IMR-90 (cell line): ENCODE measurements at regions not wholly inside any gene's neighbourhood (a gene's known extent, or its start where the extent isn't known, plus 50 kb on each side); places are given as distances from the start of the nearest gene placed in this dataset.

Experiments used
- ATAC-seq: fragments of 200-7000 bp; cut with Tn5 transposase; 2 replicates; pipeline ENCODE4 v1.9.1; 2020; ENCODE audit warnings: low read depth, mild to moderate bottlenecking, moderate library complexity
- BruUV-seq: library from RNA; stranded (reverse); fragments of 400-500 nt; replicated peaks from 2 replicates; lab custom pipeline; 2021; lab: Mats Ljungman, UMichigan
- CTCF ChIA-PET: fragments of 300-600 bp; formaldehyde crosslinking; extraction: SDS; loops from one replicate; lab custom pipeline; 2021; ENCODE audit warnings: antibody characterized with exemption; lab: Yijun Ruan, JAX
- POLR2A ChIA-PET: fragments of 300-600 bp; sonication (Branson Sonifier 250); formaldehyde crosslinking; loops from one replicate; lab custom pipeline; 2022; ENCODE audit warnings: antibody characterized with exemption; ENCODE audit not compliant: unreplicated experiment; lab: Charles Lee
- DNase-seq: peaks from one replicate; pipeline ENCODE4 v3.0.0; 2013
- H2AFZ ChIP-seq: replicated peaks from 2 replicates; pipeline ENCODE3; 2013; ENCODE audit warnings: low read length, mild to moderate bottlenecking; ENCODE audit not compliant: poor library complexity
- H2AK5ac ChIP-seq: 2 replicates; pipeline ENCODE4 v1.6.1; 2013; ENCODE audit warnings: low read depth, low read length, inconsistent platforms
- H2AK9ac ChIP-seq: replicated peaks from 2 replicates; pipeline ENCODE3; 2013; ENCODE audit warnings: mild to moderate bottlenecking, low read depth, low read length, moderate library complexity; ENCODE audit not compliant: poor library complexity
- H2BK120ac ChIP-seq: 2 replicates; pipeline ENCODE4 v1.6.1; 2013; ENCODE audit warnings: low read depth, low read length, inconsistent platforms
- H2BK15ac ChIP-seq: 3 replicates; pipeline ENCODE4 v1.6.1; 2013; ENCODE audit warnings: low read depth, low read length, inconsistent platforms
- H2BK20ac ChIP-seq: 2 replicates; pipeline ENCODE4 v1.6.1; 2013; ENCODE audit warnings: low read depth, mild to moderate bottlenecking, inconsistent platforms, low read length, moderate library complexity
- H2BK5ac ChIP-seq: 2 replicates; pipeline ENCODE4 v1.6.1; 2013; ENCODE audit warnings: mild to moderate bottlenecking, low read depth, low read length, inconsistent platforms; ENCODE audit not compliant: poor library complexity, severe bottlenecking
- H3K14ac ChIP-seq: replicated peaks from 2 replicates; pipeline ENCODE4 v1.6.1; 2013; ENCODE audit warnings: low read depth, low read length, inconsistent platforms
- H3K18ac ChIP-seq: 2 replicates; pipeline ENCODE4 v1.6.1; 2013; ENCODE audit warnings: low read depth, low read length, control low read depth
- H3K23ac ChIP-seq: 2 replicates; pipeline ENCODE4 v1.6.1; 2013; ENCODE audit warnings: low read depth, low read length, inconsistent platforms
- H3K27ac ChIP-seq: 2 replicates; pipeline ENCODE4 v1.5.1; 2013; ENCODE audit warnings: mild to moderate bottlenecking, control low read depth, low read length; ENCODE audit not compliant: insufficient read depth
- H3K27me3 ChIP-seq: 2 replicates; pipeline ENCODE4 v1.6.1; 2013; ENCODE audit warnings: low read length; ENCODE audit not compliant: control insufficient read depth, insufficient read depth
- H3K36me3 ChIP-seq: 2 replicates; pipeline ENCODE4 v1.6.1; 2013; ENCODE audit warnings: low read length, mixed read lengths; ENCODE audit not compliant: control insufficient read depth, insufficient read depth
- H3K4ac ChIP-seq: 2 replicates; pipeline ENCODE4 v1.6.1; 2013; ENCODE audit warnings: low read depth, low read length, inconsistent platforms
- H3K4me1 ChIP-seq: 2 replicates; pipeline ENCODE4 v1.6.1; 2013; ENCODE audit warnings: low read length, mixed read lengths; ENCODE audit not compliant: control insufficient read depth, insufficient read depth
- H3K4me2 ChIP-seq: 2 replicates; pipeline ENCODE4 v1.6.1; 2013; ENCODE audit warnings: low read depth, mild to moderate bottlenecking, control low read depth, low read length, moderate library complexity
- H3K4me3 ChIP-seq: 2 replicates; pipeline ENCODE4 v1.5.1; 2013; ENCODE audit warnings: low read depth, mild to moderate bottlenecking, control low read depth, low read length, moderate library complexity; ENCODE audit not compliant: insufficient read depth
- H3K56ac ChIP-seq: 2 replicates; pipeline ENCODE4 v1.6.1; 2013; ENCODE audit warnings: low read length, inconsistent platforms; ENCODE audit not compliant: insufficient read depth; ENCODE audit errors: extremely low read depth
- H3K79me1 ChIP-seq, 2 experiments: 2 replicates each; pipeline ENCODE4 v1.6.1; 2013; ENCODE audit warnings: low read length in 2 of 2, inconsistent platforms in 1 of 2, low read depth in 1 of 2
- H3K9ac ChIP-seq: 2 replicates; pipeline ENCODE4 v1.6.1; 2013; ENCODE audit warnings: low read depth, low read length, control low read depth
- H3K9me1 ChIP-seq: 2 replicates; pipeline ENCODE4 v1.6.1; 2013; ENCODE audit warnings: low read length, inconsistent platforms; ENCODE audit not compliant: insufficient read depth
- H3K9me3 ChIP-seq: 2 replicates; pipeline ENCODE4 v1.6.1; 2013; ENCODE audit warnings: low read length; ENCODE audit not compliant: control insufficient read depth, insufficient read depth
- H4K20me1 ChIP-seq: 2 replicates; pipeline ENCODE4 v1.6.1; 2013; ENCODE audit warnings: low read length, inconsistent platforms; ENCODE audit not compliant: insufficient read depth
- H4K5ac ChIP-seq: 2 replicates; pipeline ENCODE4 v1.6.1; 2013; ENCODE audit warnings: mild to moderate bottlenecking, low read depth, low read length, control low read depth
- H4K8ac ChIP-seq, 2 experiments: 2 replicates each; pipeline ENCODE4 v1.6.1; 2013; ENCODE audit warnings: low read depth in 2 of 2, low read length in 2 of 2, control low read depth in 1 of 2, inconsistent platforms in 1 of 2
- H4K91ac ChIP-seq: 2 replicates; pipeline ENCODE4 v1.6.1; 2013; ENCODE audit warnings: low read depth, low read length, inconsistent platforms; ENCODE audit not compliant: insufficient read depth
- ELK1 ChIP-seq: fragments of 150-350 bp; IDR thresholded peaks from 2 replicates; pipeline ENCODE4 v1.6.1; 2016; ENCODE audit warnings: low read depth, mild to moderate bottlenecking, low read length, moderate library complexity, borderline replicate concordance
- FOS ChIP-seq: fragments of 150-350 bp; IDR thresholded peaks from 2 replicates; pipeline ENCODE4 v1.6.1; 2016; ENCODE audit warnings: low read depth, low read length
- MAZ ChIP-seq: IDR thresholded peaks from 2 replicates; pipeline ENCODE4 v1.6.1; 2012; ENCODE audit warnings: low read depth, mild to moderate bottlenecking, low read length, improper control_type of control experiment, moderate library complexity, borderline replicate concordance
- RAD21 ChIP-seq: IDR thresholded peaks from 2 replicates; pipeline ENCODE4 v1.6.1; 2012; ENCODE audit warnings: low read length, improper control_type of control experiment
- SMC3 ChIP-seq: fragments of 150-350 bp; IDR thresholded peaks from 2 replicates; pipeline ENCODE4 v1.6.1; 2016; ENCODE audit warnings: low read depth, mild to moderate bottlenecking, antibody characterized with exemption, low read length, moderate library complexity
- WGBS, 2 experiments: methylation state at CpG; one replicate each; pipeline versions ENCODE4 v1.1.5 to v1.1.7; 2013; ENCODE audit warnings: missing lambda C conversion rate in 2 of 2; ENCODE audit not compliant: insufficient read length in 1 of 2; ENCODE audit errors: extremely low coverage in 2 of 2; 5-methylcytosine and 5-hydroxymethylcytosine counted together
- dilution Hi-C: fragments of 300-500 bp; cut with HindIII; formaldehyde crosslinking; loops from one replicate; pipeline ENCODE4 v1.14.3; 2018; ENCODE audit warnings: low sequenced_read_pairs; ENCODE audit not compliant: unreplicated experiment
- in situ Hi-C: fragments of 300-500 bp; cut with MboI; formaldehyde crosslinking; loops from 3 replicates; pipeline ENCODE4 v1.14.3; 2019; ENCODE audit warnings: low sequenced_read_pairs, inconsistent platforms, mixed read lengths
- intact Hi-C: fragments of 100-400 bp; cut with micrococcal nuclease; formaldehyde crosslinking; loops from 2 replicates; pipeline ENCODE4 v1.10.0; 2022

GRCh38 chr1:222123111-222123510 is 381.2 kb upstream of the DUSP10 start:
- H3K79me1 ChIP-seq = no peaks in the 10 kb centered on the region
- H3K4ac ChIP-seq = no peak overlapping the region
- no peaks in the 10 kb centered on the region for H4K20me1 ChIP-seq
- H3K9me1 ChIP-seq = no peaks in the 10 kb centered on the region
- dilution Hi-C loops (no loop called here), in situ Hi-C loops (no loop called here), intact Hi-C loops (no loop called here)
- H2BK20ac ChIP-seq = no peak overlapping the region
- ChIA-PET CTCF (no interaction called here), POLR2A (no interaction called here)
- H2AFZ ChIP-seq = no peak overlapping the region
- H2AK9ac ChIP-seq = no peak overlapping the region
- H3K4me2 ChIP-seq = no peak overlapping the region
- ATAC-seq = no peak
- H4K91ac ChIP-seq = no peak overlapping the region
- H3K4me1 ChIP-seq = peaks cover 4% of the 10 kb centered on the region
- no peak overlapping the region for H3K56ac ChIP-seq
- no peak overlapping the region for H3K9ac ChIP-seq
- no peak overlapping the region for H3K14ac ChIP-seq
- no peak overlapping the region for H2BK5ac ChIP-seq
- no peak overlapping the region for H4K5ac ChIP-seq
- H2BK15ac ChIP-seq = no peak overlapping the region
- BruUV-seq = no TSS peak
- H2AK5ac ChIP-seq = no peak overlapping the region
- TF ChIP-seq FOS = no peak
- no peak for TF ChIP-seq RAD21
- TF ChIP-seq SMC3 = no peak
- no peak for TF ChIP-seq ELK1
- TF ChIP-seq MAZ = no peak
- no peak overlapping the region for H3K18ac ChIP-seq
- H2BK120ac ChIP-seq = no peak overlapping the region
- H3K36me3 ChIP-seq = no peaks in the 10 kb centered on the region
- H4K8ac ChIP-seq = no peak overlapping the region
- H3K23ac ChIP-seq = no peak overlapping the region
- DNase-seq = no peak
- peaks cover 2% of the 10 kb centered on the region; the same call in 1 of the 2 replicates for H3K9me3 ChIP-seq
- no CpG with 5 or more reads among the region's 2 CpGs for WGBS, 2 experiments
- H3K27ac ChIP-seq = no peak overlapping the region
- H3K27me3 ChIP-seq = no peaks in the 10 kb centered on the region
- H3K4me3 ChIP-seq = no peak overlapping the region
